HG02610 (cell line): ENCODE measurements at regions not wholly inside any gene's neighbourhood (a gene's known extent, or its start where the extent isn't known, plus 50 kb on each side); places are given as distances from the start of the nearest gene placed in this dataset.

Source experiments
- ATAC-seq: cut with Tn5 transposase; IDR thresholded peaks from one replicate; pipeline ENCODE4 v1.9.1; 2021; ENCODE audit warnings: mild to moderate bottlenecking, moderate library complexity; ENCODE audit not compliant: unreplicated experiment

- no peak for ATAC-seq
Observed at GRCh38 chr3:25035526-25035925, 392.5 kb upstream of the RARB start.

GRCh38 chr3:25036633-25037032 is 391.4 kb upstream of the RARB start:
- no peak for ATAC-seq

DNA sequence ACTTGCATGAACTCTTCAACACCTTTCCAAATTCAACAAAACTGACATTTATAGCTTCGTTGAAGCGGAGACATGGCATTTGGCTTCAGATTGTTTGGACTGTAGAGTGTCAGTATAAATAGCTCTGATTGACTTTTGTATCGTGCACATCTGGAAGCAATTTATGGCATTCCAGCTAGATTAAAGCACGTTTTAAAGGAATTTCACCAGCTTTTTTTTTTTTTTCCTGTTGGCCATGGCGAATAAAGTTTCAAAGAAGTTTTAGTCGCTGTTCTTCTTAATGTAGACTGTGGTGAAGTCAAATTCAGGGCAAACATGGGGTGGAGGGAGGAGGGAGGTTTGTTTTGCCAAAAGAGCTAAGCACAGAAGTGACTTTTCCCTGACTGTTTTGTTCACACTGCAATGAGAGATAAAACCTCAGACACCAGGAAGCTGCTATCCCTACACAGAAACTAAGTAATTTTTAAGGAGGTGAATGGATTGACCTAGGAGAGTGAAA is 391.0 kb upstream of the RARB start:
- no peak for ATAC-seq

DNA sequence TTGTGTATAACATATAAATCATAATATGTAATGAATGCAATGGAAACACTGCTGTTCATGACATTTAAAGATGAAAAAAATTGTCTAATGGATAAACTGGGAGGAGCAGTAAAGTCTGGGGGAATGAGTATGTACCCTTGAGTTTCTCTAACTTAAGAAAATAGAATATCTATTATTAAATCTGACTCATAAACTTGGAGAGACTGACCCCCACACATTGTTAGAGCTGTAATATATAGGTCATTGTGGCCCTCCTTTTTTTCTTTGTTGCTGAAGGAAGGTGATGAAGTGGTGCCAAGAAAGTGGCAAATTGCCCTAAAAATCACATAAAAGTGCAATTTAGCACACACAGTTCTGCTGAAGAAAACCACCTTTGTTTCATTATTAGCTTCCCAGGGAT is 389.8 kb upstream of the RARB start:
- ATAC-seq, result no peak

- no peak for ATAC-seq
Observed at GRCh38 chr3:25038922-25039321, 389.1 kb upstream of the RARB start.

DNA sequence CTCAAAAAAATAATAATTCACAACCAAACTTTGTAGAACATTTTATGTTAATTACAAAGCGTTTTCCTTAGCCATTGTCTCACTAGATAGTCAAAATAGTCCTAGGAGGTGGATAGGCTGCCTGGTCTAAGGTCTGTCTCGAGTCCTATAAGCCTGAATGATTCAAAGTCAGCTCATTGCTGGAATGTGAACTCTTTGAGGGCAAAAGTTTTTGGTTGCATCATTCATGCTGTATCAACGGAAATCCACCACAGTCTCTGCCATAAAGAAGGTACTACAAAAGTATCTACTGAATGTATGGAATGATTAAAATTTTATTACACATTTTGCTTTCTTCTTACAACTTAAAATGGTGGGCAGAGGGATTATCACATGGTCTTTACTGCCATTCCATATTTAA is 387.3 kb upstream of the RARB start:
- no peak for ATAC-seq

DNA sequence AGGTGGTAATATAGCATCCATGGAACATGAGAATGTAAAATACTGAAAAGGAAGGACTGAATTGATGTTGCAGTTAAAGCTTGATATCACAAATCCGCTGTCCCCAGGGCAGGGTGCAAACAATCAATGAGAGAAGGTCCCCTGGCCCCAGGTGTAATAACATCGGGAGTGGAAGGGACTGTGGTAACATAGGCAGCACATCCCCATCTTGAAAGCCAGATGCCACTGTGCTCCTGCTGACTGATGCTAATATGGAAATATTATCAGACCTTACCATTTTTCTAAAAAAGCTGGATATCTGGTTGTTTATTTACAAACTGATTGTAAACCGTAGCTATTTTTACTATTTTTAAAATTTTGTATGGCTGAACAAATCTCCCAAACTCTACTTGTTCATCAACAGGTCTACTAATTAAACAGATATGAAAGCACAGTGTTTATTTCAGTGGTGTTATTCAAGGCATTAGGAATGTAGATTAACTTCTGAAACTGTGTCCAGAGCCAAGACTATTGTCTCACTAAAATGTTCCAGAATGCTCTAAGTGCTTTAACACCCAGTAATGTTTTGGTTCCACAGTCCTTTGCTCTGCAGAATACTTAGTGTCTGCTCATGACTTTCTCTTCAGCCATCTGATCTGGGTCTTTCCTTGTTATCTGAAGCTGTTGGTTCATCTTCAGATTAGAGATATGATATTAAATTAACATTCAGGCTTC is 386.0 kb upstream of the RARB start:
- no peak for ATAC-seq

DNA sequence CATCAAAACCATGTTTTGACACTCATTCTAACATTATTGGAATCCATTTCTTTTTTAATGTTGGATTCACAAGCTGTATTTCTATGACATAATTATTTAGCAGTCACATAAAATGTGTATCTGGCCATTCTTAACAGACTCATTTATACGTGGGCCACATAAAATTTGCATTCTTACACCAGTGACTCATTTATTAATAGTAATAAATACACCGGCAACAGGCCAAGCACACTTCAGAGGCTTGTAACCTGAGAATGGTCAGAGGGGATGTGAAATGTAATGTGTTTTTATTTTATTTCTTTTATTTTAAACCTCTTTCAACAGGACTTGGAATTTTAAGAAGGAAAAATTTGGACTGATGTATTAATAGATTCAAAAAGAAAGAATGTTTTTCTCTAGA is 384.9 kb upstream of the RARB start:
- no peak for ATAC-seq

DNA sequence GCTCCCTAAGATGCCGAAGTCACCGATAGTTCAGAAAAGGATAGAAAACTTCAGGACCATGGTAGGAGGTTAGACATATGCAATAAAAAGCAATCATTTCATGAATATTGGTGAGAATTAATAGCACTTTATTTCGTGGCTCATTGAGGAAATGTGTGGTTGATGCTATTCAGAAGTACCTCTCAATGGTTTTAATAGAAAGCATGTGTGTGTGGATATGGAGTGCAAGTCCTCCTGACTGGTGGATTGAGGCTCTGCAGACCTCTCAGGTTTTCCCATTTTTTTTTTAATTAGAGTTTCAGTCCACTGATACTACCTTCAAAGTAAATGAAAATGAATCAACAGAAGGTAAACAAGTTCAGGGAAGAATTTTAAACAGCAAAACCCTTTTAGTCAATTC is 384.3 kb upstream of the RARB start:
- no peak for ATAC-seq

- no peak for ATAC-seq
Observed at GRCh38 chr3:25044762-25045710, 383.0 kb upstream of the RARB start.

GRCh38 chr3:25046911-25047771 is 380.9 kb upstream of the RARB start:
- ATAC-seq, result no peak

- no peak for ATAC-seq
Observed at GRCh38 chr3:25049304-25049703, 378.8 kb upstream of the RARB start.

GRCh38 chr3:25053360-25053759 is 374.7 kb upstream of the RARB start:
- ATAC-seq, result no peak

DNA sequence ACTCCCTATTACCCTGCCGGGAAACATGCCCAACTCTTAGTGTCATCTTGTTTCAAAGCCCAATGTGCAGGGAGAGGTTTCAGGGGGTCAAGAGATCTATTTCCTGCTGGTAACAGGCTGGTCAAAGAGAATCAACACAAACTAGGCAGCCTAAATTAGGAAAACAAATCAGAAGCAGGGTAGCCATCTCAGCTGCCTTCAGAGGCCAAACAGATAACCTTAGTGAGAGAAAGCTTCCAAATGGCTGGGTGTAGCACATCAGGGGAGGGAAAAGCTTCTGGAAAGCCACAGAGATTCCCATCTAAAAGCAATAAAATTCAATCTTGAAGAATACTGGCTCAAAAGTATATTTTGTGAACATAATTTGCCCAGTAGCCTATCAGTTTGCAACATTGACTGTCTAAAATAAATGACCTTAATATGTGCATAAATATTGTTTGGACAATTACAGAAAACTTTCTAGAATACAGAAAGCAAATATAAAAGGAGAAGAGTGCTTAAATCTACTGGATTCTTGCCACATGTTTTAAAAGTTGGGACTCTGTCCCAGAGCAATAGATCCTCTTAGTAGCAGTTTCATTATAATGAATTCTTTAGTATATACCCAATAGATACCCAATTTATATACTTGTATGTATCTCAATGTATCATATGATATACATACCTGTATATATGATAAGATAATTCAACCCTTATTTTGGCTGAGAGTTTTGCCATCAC is 371.9 kb upstream of the RARB start:
- no peak for ATAC-seq

DNA sequence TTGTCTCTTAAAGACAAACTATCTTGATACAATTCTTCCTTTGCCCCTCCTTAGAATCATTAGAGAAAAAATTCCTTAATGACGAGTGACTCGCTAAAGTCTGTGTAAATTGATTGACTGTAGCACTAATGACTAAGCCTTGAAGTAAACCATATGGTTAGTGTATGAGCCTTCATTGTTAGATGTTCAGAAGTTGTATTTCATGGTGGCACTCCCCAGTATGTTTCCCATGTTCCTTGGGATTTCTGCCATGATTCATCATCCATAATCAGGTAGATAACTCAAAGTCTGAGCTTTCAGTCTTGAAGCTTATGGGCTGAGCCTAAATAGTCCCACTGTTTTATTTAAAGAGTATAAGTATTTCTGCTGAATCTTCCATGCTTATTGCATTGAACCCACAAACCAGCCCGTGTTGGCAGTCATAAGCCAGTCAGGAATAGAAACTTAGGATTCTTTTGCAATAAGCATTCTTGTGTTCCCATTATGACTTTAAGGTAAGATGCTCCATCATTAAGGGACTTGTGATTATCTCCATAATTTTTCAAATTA is 371.2 kb upstream of the RARB start:
- ATAC-seq, result no peak

DNA sequence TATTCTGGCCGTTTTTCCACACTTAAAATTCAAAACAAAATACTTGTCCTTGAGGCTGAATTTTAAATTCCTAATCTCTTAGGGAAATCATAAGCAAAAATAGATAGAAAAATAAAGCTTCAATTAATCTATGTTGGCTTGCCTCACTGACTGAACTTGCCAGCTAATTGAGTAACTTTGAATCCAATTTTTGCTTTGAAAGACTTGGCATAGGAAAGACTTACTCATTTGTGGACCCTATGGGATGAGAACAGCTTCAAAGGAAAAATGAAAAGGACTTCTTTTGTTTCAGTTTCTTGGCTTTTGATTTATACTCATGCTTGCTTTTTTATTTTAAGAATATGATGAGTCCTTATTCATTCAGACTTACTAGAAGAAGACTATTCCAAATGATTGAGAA is 370.7 kb upstream of the RARB start:
- ATAC-seq, result no peak

GRCh38 chr3:25064681-25065080 is 363.4 kb upstream of the RARB start:
- no peak for ATAC-seq

DNA sequence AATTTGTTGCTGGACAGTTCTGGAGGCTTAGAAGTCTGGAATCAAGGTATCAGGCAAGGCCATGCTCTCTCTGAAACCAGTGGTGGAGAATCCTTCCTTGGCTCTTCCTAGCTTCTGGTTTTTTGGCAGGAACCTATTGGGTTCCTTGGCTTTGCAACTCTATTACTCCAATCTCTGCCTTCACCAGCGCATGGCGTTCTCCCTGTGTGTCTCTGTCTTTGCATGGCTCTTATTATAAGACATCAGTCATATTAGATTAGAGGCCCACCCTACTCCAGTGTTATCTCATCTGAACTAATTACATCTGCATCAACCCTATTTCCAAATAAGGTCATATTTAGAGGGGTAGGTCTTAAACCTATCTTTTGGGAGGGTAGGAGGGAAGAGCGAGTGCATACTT is 358.1 kb upstream of the RARB start:
- no peak for ATAC-seq

GRCh38 chr3:25071846-25072245 is 356.2 kb upstream of the RARB start:
- no peak for ATAC-seq

GRCh38 chr3:25073423-25073822 is 354.6 kb upstream of the RARB start:
- no peak for ATAC-seq
